Common myeloid progenitor, CD34-positive (primary cell): ENCODE measurements at regions not wholly inside any gene's neighbourhood (a gene's known extent, or its start where the extent isn't known, plus 50 kb on each side); places are given as distances from the start of the nearest gene placed in this dataset.
"Not testable (repeated sequence)": the region's sequence is repeated elsewhere in the genome, so short reads cannot be mapped to it uniquely, and the experiment has no call there.

Experiments used
- CTCF ChIA-PET: fragments of 350-600 bp; sonication (Branson Sonifier 250); formaldehyde crosslinking; loops from one replicate; lab custom pipeline; 2021; ENCODE audit warnings: antibody characterized with exemption; lab: Charles Lee
- POLR2A ChIA-PET: fragments of 350-600 bp; sonication (Branson Sonifier 250); formaldehyde crosslinking; loops from one replicate; lab custom pipeline; 2021; ENCODE audit warnings: antibody characterized with exemption; lab: Charles Lee
- DNase-seq, 3 donors: peaks; one replicate each; pipeline versions ENCODE4 v3.0.0 to v3.0.0-alpha.2; 2013
- H3K27ac ChIP-seq, 2 experiments: 1 replicate in 1 of 2; 2 replicates in 1 of 2; pipeline ENCODE4 v1.7.0; 2013; ENCODE audit warnings: inconsistent platforms in 2 of 2, low read length in 2 of 2, mild to moderate bottlenecking in 2 of 2, low read depth in 1 of 2, moderate library complexity in 1 of 2; ENCODE audit not compliant: severe bottlenecking in 2 of 2, insufficient read depth in 1 of 2, poor library complexity in 1 of 2
- H3K27me3 ChIP-seq, 5 experiments: replicated peaks in 2 of 5; 1 replicate in 3 of 5; 2 replicates in 2 of 5; pipeline versions ENCODE4 v1.6.1 to v1.7.0; 2013; ENCODE audit warnings: low read length in 4 of 5, mild to moderate bottlenecking in 2 of 5, moderate library complexity in 2 of 5, inconsistent platforms in 1 of 5; ENCODE audit not compliant: insufficient read depth in 5 of 5, control insufficient read depth in 4 of 5
- H3K36me3 ChIP-seq, 4 experiments: 1 replicate in 2 of 4; 2 replicates in 2 of 4; pipeline versions ENCODE4 v1.6.1 to v1.7.0; 2013; ENCODE audit warnings: low read length in 3 of 4, control low read depth in 1 of 4, mild to moderate bottlenecking in 1 of 4; ENCODE audit not compliant: control insufficient read depth in 4 of 4, insufficient read depth in 4 of 4
- H3K4me1 ChIP-seq, 4 experiments: 1 replicate in 3 of 4; 2 replicates in 1 of 4; pipeline versions ENCODE4 v1.6.1 to v1.7.1; 2013; ENCODE audit warnings: low read length in 3 of 4, mild to moderate bottlenecking in 3 of 4, control low read depth in 1 of 4, inconsistent platforms in 1 of 4, moderate library complexity in 1 of 4; ENCODE audit not compliant: control insufficient read depth in 4 of 4, insufficient read depth in 4 of 4; ENCODE audit errors: control extremely low read depth in 1 of 4
- H3K4me3 ChIP-seq, 7 experiments: 1 replicate in 4 of 7; 2 replicates in 3 of 7; pipeline versions ENCODE4 v1.5.1 to v1.7.0; 2013; ENCODE audit warnings: mild to moderate bottlenecking in 7 of 7, low read length in 6 of 7, moderate library complexity in 6 of 7, inconsistent platforms in 2 of 7, low read depth in 2 of 7, control low read depth in 1 of 7; ENCODE audit not compliant: insufficient read depth in 4 of 7, control insufficient read depth in 1 of 7; ENCODE audit errors: extremely low read depth in 1 of 7
- H3K9me3 ChIP-seq, 5 experiments: 1 replicate in 4 of 5; 2 replicates in 1 of 5; pipeline versions ENCODE4 v1.6.1 to v1.7.1; 2013; ENCODE audit warnings: low read length in 4 of 5, mild to moderate bottlenecking in 2 of 5, inconsistent platforms in 1 of 5, low read depth in 1 of 5, moderate library complexity in 1 of 5; ENCODE audit not compliant: control insufficient read depth in 4 of 5, insufficient read depth in 2 of 5; ENCODE audit errors: control extremely low read depth in 1 of 5
- WGBS: methylation state at CpG from one replicate; pipeline ENCODE4 v1.1.5; 2013; ENCODE audit not compliant: insufficient coverage; 5-methylcytosine and 5-hydroxymethylcytosine counted together

DNA sequence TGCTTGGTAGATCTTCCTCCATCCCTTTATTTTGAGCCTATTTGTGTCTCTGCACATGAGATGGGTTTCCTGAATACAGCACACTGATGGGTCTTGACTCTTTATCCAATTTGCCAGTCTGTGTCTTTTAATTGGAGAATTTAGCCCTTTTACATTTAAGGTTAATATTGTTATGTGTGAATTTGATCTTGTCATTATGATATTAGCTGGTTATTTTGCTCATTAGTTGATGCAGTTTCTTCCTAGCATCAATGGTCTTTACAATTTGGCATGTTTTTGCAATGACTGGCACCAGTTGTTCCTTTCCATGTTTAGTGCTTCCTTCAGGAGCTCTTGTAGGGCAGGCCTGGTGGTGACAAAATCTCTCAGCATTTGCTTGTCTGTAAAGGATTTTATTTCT is 72.4 kb downstream of the HNRNPD start:
- DNase-seq, H3K4me3 ChIP-seq, H3K27ac ChIP-seq, H3K9me3 ChIP-seq, H3K4me1 ChIP-seq, POLR2A ChIA-PET, H3K36me3 ChIP-seq, H3K27me3 ChIP-seq: not testable (repeated sequence)
- CTCF ChIA-PET, result interaction anchor here (1.1 kb wide), 1 partner anchor 32 kb away, joined by 3 read pairs; no protein-coding TSS in a partner anchor

GRCh38 chr4:82293304-82293703 is 80.5 kb downstream of the HNRNPD start:
- peak overlapping the region in 2 of 7 experiments; percentile 25 to 29 for H3K4me3 ChIP-seq
- H3K4me1 ChIP-seq, result peaks cover 11 to 27% (median 13%) of the 10 kb centered on the region in 4 experiments
- POLR2A ChIA-PET, result no interaction called here
- no peaks in the 10 kb centered on the region for H3K9me3 ChIP-seq
- H3K27me3 ChIP-seq, result no peaks in the 10 kb centered on the region
- DNase-seq, result peak; percentile 62 to 94 (median 92)
- H3K27ac ChIP-seq, result no peak overlapping the region
- H3K36me3 ChIP-seq, result no peaks in the 10 kb centered on the region
- CTCF ChIA-PET, result no interaction called here
- WGBS, result no CpG with 5 or more reads among the region's 2 CpGs

DNA sequence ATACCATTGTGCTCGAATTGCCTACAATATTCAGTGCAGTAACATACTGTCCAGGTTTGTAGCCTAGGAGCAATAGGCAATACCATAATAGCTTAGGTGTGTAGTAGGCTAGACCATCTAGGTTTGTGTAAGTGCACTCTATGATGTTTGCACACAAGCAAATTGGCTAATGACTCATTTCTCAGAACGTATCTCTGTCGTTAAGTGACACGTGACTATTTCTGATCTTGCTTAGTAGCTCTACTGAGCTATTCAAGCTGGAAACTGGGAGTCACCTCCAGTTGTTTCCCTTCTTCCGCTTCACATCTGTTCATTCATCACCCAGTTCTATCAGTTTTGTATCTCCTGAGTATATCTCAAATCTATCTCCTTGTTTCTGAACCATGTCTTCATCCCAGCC is 86.1 kb downstream of the HNRNPD start:
- 77% methylated on average over 3 of the region's 5 CpGs for WGBS
- ChIA-PET CTCF (no interaction called here), POLR2A (no interaction called here)

DNA sequence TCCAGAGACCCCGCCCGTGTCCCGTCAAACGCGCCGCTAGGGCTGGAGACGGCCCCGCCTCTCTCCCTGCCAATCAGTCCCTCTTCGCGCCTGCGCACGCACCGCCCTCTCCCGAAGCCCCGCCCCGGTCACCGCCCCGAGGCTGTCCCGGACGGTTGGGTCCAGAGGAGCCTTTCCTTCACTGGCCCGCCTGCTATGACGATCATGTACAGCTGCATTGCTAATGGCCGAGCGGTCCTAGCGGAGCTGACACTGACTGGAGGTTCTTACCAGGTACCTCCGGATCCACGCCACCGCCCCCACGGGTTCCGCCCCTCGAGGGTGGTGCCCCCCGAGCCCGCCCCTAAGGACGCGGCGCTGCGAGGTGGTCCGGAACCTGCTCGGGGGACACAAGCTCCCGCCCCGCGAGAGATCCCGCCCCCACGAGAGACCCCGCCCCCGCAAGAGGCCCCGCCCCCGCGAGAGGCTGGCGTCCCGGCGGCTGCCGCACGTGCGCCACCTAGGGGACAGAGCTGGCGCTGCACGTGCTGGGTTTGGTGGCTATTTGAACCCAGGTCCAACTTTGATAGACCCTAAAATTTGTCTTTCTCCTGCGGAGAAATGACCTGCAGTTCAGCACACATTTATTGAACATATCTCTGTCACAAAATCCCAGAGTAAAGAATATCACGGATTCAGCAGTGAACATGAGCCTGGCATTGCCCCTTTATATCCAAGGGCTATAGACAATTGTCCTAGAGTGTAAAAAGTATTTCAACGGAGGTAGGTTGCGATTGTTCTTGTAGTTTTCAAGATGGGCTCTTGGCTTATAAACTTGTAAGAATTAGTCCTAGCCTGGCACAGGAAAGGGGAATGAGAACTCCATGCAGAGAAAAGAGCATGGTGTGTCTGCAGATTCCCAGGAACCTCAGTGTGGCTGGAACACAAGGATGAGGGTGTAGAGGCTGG is 88.7 kb downstream of the HNRNPD start:
- DNase-seq, result peak; percentile 99 to 100 (median 100)
- Histone ChIP-seq H3K4me1 (peaks cover 2 to 12% (median 6%) of the 10 kb centered on the region in 4 experiments), H3K36me3 (no peaks in the 10 kb centered on the region), H3K27ac (no peak overlapping the region), H3K9me3 (no peaks in the 10 kb centered on the region), H3K27me3 (peaks cover 0 to 2% (median 2%) of the 10 kb centered on the region in 5 experiments), H3K4me3 (peak overlapping the region in 6 of 7 experiments; percentile 58 to 81 (median 67))
- ChIA-PET CTCF (interaction anchor here (1.2 to 5.9 kb wide), 5 partner anchors 10 to 75 kb away, joined by 4 to 31 read pairs (median 5); no protein-coding TSS in a partner anchor), POLR2A (interaction anchor here (0.6 kb wide), 1 partner anchor 89 kb away, joined by 4 read pairs; no protein-coding TSS in a partner anchor)
- WGBS, result 4% methylated on average over 57 of the region's 61 CpGs

More for the DNA sequence above, 86.1 kb downstream of the HNRNPD start:
- H3K27me3 ChIP-seq, result no peaks in the 10 kb centered on the region
- H3K4me3 ChIP-seq, result no peak overlapping the region
- H3K4me1 ChIP-seq, result peaks cover 4 to 17% (median 10%) of the 10 kb centered on the region in 4 experiments
- H3K9me3 ChIP-seq, result no peaks in the 10 kb centered on the region
- no peaks in the 10 kb centered on the region for H3K36me3 ChIP-seq
- no peak overlapping the region for H3K27ac ChIP-seq
- DNase-seq, result no peak

GRCh38 chr4:82284475-82284857 is 89.3 kb downstream of the HNRNPD start:
- Histone ChIP-seq H3K9me3 (no peaks in the 10 kb centered on the region), H3K27me3 (peaks cover 0 to 2% (median 2%) of the 10 kb centered on the region in 5 experiments), H3K4me1 (peaks cover 2 to 12% (median 6%) of the 10 kb centered on the region in 4 experiments), H3K36me3 (no peaks in the 10 kb centered on the region), H3K4me3 (peak overlapping the region in 6 of 7 experiments; percentile 34 to 81 (median 62)), H3K27ac (no peak overlapping the region)
- 16% methylated on average over 5 of the region's 9 CpGs for WGBS
- ChIA-PET CTCF (interaction anchor here (1.2 to 5.9 kb wide), 4 partner anchors 11 to 67 kb away, joined by 4 to 31 read pairs (median 6); no protein-coding TSS in a partner anchor), POLR2A (no interaction called here)
- no peak for DNase-seq

DNA sequence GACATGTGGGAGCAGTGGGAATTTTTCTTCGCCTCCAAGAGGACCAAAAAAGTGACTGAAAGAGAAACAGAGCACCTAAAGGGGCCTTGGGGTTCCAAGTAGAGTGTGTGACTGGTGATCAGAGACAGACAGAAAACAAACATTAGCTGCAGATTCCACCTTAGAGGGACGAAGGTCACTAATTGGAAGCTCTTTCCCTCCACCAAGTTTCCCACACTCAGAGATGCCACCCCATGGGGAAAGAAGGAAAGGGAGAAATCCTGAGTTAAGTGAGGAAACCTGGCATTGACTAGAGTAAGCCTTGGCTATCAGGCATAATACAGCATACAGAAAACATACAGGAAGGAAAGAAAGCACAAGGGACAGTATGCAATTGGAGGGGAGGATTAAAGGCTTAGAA is 90.9 kb downstream of the HNRNPD start:
- H3K4me1 ChIP-seq, result peaks cover 2 to 12% (median 6%) of the 10 kb centered on the region in 4 experiments
- H3K4me3 ChIP-seq, result no peak overlapping the region
- WGBS, result 100% methylated on average over 1 of the region's 2 CpGs
- H3K27me3 ChIP-seq, result peaks cover 0 to 2% (median 2%) of the 10 kb centered on the region in 5 experiments
- POLR2A ChIA-PET, result no interaction called here
- H3K27ac ChIP-seq, result no peak overlapping the region
- H3K36me3 ChIP-seq, result no peaks in the 10 kb centered on the region
- CTCF ChIA-PET, result interaction anchor here (5.9 kb wide), 1 partner anchor 13 kb away, joined by 31 read pairs; no protein-coding TSS in a partner anchor
- DNase-seq, result no peak
- H3K9me3 ChIP-seq, result no peaks in the 10 kb centered on the region

DNA sequence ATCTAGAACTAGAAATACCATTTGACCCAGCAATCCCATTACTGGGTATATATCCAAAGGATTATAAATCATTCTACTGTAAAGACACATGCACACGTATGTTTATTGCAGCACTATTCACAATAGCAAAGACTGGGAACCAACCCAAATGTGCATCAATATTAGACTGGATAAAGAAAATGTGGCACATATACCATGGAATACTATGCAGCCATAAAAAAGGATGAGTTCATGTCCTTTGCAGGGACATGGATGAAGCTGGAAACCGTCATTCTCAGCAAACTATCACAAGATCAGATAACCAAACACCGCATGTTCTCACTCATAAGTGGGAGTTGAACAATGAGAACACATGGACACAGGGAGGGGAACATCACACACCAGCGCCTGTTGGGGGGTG is 94.2 kb downstream of the HNRNPD start:
- H3K4me3 ChIP-seq, POLR2A ChIA-PET, H3K27ac ChIP-seq, H3K27me3 ChIP-seq, CTCF ChIA-PET, DNase-seq, H3K36me3 ChIP-seq, H3K4me1 ChIP-seq, H3K9me3 ChIP-seq: not testable (repeated sequence)
- WGBS, result no CpG with 5 or more reads among the region's 4 CpGs
